ENCODE measurements at regions not wholly inside any gene's neighbourhood (a gene's known extent, or its start where the extent isn't known, plus 50 kb on each side); places are given as distances from the start of the nearest gene placed in this dataset.
"Not testable (repeated sequence)": the region's sequence is repeated elsewhere in the genome, so short reads cannot be mapped to it uniquely, and the experiment has no call there.

DNA sequence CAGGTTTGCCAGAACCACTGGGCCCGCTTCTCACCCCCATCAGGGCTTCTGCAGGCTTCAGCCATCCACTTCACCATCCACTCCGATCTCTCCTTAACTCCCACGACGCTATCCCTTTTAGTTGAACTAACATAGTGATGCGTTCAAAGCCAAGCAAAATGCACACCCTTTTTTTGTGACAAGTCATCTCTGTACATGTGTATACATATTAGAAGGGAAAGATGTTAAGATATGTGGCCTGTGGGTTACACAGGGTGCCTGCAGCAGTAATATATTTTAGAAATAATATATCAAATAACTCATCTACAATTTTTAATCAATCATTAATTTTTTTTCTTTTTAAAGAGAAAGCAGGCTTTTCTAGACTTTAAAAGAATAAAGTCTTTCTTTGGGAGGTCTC lies 114.6 kb downstream of the NBPF12 start:
- BruUV-seq (replicated peaks), result no TSS peak
- intact Hi-C loops (cut with micrococcal nuclease; ENCODE audit: unreplicated experiment), result no loop called here
- TF ChIP-seq, protein P1, sequence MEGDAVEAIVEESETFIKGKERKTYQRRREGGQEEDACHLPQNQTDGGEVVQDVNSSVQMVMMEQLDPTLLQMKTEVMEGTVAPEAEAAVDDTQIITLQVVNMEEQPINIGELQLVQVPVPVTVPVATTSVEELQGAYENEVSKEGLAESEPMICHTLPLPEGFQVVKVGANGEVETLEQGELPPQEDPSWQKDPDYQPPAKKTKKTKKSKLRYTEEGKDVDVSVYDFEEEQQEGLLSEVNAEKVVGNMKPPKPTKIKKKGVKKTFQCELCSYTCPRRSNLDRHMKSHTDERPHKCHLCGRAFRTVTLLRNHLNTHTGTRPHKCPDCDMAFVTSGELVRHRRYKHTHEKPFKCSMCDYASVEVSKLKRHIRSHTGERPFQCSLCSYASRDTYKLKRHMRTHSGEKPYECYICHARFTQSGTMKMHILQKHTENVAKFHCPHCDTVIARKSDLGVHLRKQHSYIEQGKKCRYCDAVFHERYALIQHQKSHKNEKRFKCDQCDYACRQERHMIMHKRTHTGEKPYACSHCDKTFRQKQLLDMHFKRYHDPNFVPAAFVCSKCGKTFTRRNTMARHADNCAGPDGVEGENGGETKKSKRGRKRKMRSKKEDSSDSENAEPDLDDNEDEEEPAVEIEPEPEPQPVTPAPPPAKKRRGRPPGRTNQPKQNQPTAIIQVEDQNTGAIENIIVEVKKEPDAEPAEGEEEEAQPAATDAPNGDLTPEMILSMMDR (IDR thresholded peaks at IDR 0.05; ENCODE audit: unreplicated experiment), result no peak
- Mint-ChIP-seq H3K4me3 (ENCODE audit: low read depth, unreplicated experiment) (no peak overlapping the region), H3K4me1 (ENCODE audit: low read depth, unreplicated experiment) (no peaks in the 10 kb centered on the region), H3K9me3 (ENCODE audit: low read depth, unreplicated experiment) (peaks cover 3% of the 10 kb centered on the region), H3K27ac (ENCODE audit: unreplicated experiment) (no peak overlapping the region), H3K27me3 (ENCODE audit: unreplicated experiment) (peaks cover 37% of the 10 kb centered on the region), H3K36me3 (ENCODE audit: insufficient read depth, unreplicated experiment) (no peaks in the 10 kb centered on the region)
- no peak for DNase-seq
- CTCF ChIA-PET, result no interaction called here

DNA sequence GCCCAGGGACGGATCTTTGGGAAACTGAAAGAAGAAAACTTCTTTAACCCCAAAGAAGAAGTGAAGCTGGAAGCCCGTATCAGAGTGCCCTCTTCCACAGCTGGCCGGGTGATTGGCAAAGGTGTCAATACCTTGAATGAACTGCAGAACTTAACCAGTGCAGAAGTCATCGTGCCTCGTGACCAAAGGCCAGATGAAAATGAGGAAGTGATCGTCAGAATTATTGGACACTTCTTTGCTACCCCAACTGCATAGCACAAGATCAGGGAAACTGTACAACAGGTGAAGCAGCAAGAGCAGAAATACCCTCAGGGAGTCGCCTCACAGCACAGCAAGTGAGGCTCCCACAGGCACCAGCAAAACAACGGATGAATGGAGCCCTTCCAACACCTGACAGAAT lies 114.0 kb downstream of the NBPF12 start:
- TF ChIP-seq, protein P1 (IDR thresholded peaks at IDR 0.05; ENCODE audit: unreplicated experiment), result no peak
- intact Hi-C loops (cut with micrococcal nuclease; ENCODE audit: unreplicated experiment), result no loop called here
- DNase-seq, result no peak

DNA sequence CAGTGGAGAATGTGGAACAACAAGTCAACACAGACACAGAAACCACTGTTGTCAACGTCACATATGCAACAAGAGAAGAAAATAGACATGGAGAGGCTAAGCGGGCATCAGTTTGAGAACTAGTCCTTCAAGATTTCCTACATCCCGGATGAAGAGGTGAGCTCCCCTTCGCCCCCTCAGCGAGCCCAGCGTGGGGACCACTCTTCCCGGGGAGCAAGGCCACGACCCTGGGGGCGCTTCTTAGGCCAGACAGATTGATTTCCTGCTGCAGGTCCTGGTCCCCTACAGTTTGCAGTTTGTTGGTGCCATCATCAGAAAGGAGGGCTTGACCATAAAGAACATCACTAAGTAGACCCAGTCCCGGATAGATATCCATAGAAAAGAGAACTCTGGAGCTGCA lies 113.0 kb downstream of the NBPF12 start:
- Mint-ChIP-seq H3K4me1 (ENCODE audit: low read depth, unreplicated experiment) (no peaks in the 10 kb centered on the region), H3K9me3 (ENCODE audit: low read depth, unreplicated experiment) (peaks cover 3% of the 10 kb centered on the region), H3K27me3 (ENCODE audit: unreplicated experiment) (peaks cover 42% of the 10 kb centered on the region), H3K27ac (ENCODE audit: unreplicated experiment) (no peak overlapping the region), H3K4me3 (ENCODE audit: low read depth, unreplicated experiment) (no peak overlapping the region), H3K36me3 (ENCODE audit: insufficient read depth, unreplicated experiment) (no peaks in the 10 kb centered on the region)
- intact Hi-C loops (cut with micrococcal nuclease; ENCODE audit: unreplicated experiment), result no loop called here
- TF ChIP-seq, protein P1 (IDR thresholded peaks at IDR 0.05; ENCODE audit: unreplicated experiment), result no peak
- CTCF ChIA-PET, result no interaction called here
- BruUV-seq (replicated peaks), result no TSS peak
- no peak for DNase-seq

More for the DNA sequence above, 114.0 kb downstream of the NBPF12 start:
- no TSS peak for BruUV-seq (replicated peaks)
- Mint-ChIP-seq H3K36me3 (ENCODE audit: insufficient read depth, unreplicated experiment) (no peaks in the 10 kb centered on the region), H3K27me3 (ENCODE audit: unreplicated experiment) (peaks cover 37% of the 10 kb centered on the region), H3K27ac (ENCODE audit: unreplicated experiment) (no peak overlapping the region), H3K9me3 (ENCODE audit: low read depth, unreplicated experiment) (peaks cover 3% of the 10 kb centered on the region), H3K4me3 (ENCODE audit: low read depth, unreplicated experiment) (no peak overlapping the region), H3K4me1 (ENCODE audit: low read depth, unreplicated experiment) (no peaks in the 10 kb centered on the region)
- CTCF ChIA-PET, result no interaction called here

DNA sequence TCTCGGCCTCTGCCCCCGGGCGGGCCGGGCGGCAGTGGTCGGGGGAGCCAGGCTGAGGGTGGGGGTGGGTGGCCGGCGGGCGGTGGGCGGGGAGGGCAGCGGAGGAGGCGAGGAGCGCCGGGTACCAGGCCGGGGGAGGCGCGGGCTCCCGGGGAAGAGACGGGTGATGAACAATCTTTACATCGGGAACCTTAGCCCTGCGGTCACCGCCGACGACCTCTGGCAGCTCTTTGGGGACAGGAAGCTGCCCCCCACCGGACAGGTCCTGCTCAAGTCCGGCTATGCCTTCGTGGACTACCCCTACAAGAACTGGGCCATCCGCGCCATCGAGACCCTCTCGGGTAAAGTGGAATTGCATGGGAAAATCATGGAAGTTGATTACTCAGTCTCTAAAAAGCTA lies 112.5 kb downstream of the NBPF12 start:
- Mint-ChIP-seq H3K4me1 (ENCODE audit: low read depth, unreplicated experiment) (no peaks in the 10 kb centered on the region), H3K27ac (ENCODE audit: unreplicated experiment) (no peak overlapping the region), H3K4me3 (ENCODE audit: low read depth, unreplicated experiment) (no peak overlapping the region), H3K9me3 (ENCODE audit: low read depth, unreplicated experiment) (peaks cover 3% of the 10 kb centered on the region), H3K27me3 (ENCODE audit: unreplicated experiment) (peaks cover 46% of the 10 kb centered on the region), H3K36me3 (ENCODE audit: insufficient read depth, unreplicated experiment) (no peaks in the 10 kb centered on the region)
- CTCF ChIA-PET, result no interaction called here
- TF ChIP-seq, protein P1 (IDR thresholded peaks at IDR 0.05; ENCODE audit: unreplicated experiment), result no peak
- no peak for DNase-seq
- no TSS peak for BruUV-seq (replicated peaks)
- intact Hi-C loops (cut with micrococcal nuclease; ENCODE audit: unreplicated experiment), result no loop called here

DNA sequence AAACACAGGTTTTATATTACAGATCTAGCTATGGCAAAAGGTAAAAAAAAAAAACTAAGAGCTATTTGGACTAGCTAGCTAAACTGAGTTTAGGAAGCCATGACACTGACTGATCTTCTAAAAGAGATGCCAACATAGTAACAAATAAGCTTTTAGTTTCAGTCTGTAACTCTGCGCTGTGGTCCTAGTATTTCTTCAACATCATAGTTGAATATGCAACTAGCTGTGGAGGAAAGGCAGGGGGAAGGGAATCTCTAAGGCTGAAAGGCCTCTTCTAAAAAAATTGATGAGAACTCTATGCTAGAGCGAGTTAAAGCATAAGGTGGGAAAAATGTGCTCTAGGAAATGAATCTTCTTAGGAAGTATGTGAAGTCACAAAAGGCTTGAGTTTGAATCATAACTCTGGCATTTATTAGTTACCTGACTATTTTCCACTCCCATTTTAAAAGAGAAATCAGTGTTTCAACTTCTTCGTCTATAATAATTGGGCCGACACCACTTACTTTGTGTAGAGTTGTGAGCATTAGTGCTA lies 108.8 kb downstream of the NBPF12 start:
- DNase-seq; BruUV-seq (replicated peaks); H3K4me3 Mint-ChIP-seq (ENCODE audit: low read depth, unreplicated experiment); H3K9me3 Mint-ChIP-seq (ENCODE audit: low read depth, unreplicated experiment); H3K27ac Mint-ChIP-seq (ENCODE audit: unreplicated experiment); H3K4me1 Mint-ChIP-seq (ENCODE audit: low read depth, unreplicated experiment); intact Hi-C loops (cut with micrococcal nuclease; ENCODE audit: unreplicated experiment); H3K36me3 Mint-ChIP-seq (ENCODE audit: insufficient read depth, unreplicated experiment); CTCF ChIA-PET: not testable (repeated sequence)
- peaks cover 47% of the 10 kb centered on the region for H3K27me3 Mint-ChIP-seq (ENCODE audit: unreplicated experiment)
